ENCODE measurements at regions not wholly inside any gene's neighbourhood (a gene's known extent, or its start where the extent isn't known, plus 50 kb on each side); places are given as distances from the start of the nearest gene placed in this dataset.
"Not testable (repeated sequence)": the region's sequence is repeated elsewhere in the genome, so short reads cannot be mapped to it uniquely, and the experiment has no call there.

GRCh38 chrX:92283308-92283707 lies 504.1 kb downstream of the PCDH11X start:
- Histone ChIP-seq H3K79me1 (ENCODE audit: insufficient read depth, low read depth, low read length, poor library complexity, severe bottlenecking) (no peaks in the 10 kb centered on the region), H2BK12ac (ENCODE audit: insufficient read length, low read depth, low read length) (no peak overlapping the region), H3T11ph (ENCODE audit: low read length) (no peak overlapping the region), H4K5ac (ENCODE audit: insufficient read length, low read depth, low read length) (no peak overlapping the region), H2BK5ac (ENCODE audit: insufficient read length, low read length) (no peak overlapping the region), H4K91ac (ENCODE audit: insufficient read length, low read depth, low read length) (no peak overlapping the region), H3K23me2 (ENCODE audit: insufficient read length, low read depth, low read length, poor library complexity, severe bottlenecking) (no peaks in the 10 kb centered on the region), H3K4ac (ENCODE audit: low read depth, low read length) (no peak overlapping the region), H2AK5ac (ENCODE audit: insufficient read length, low read length) (no peak overlapping the region), H3K23ac (ENCODE audit: insufficient read length, low read depth, low read length) (no peak overlapping the region), H3K14ac (ENCODE audit: insufficient read depth, low read length) (no peak overlapping the region), H2BK15ac (ENCODE audit: low read depth, low read length) (no peak overlapping the region), H3K27me3 (ENCODE audit: insufficient read depth, low read length) (no peaks in the 10 kb centered on the region), H3K18ac (ENCODE audit: insufficient read length, low read depth, low read length) (no peak overlapping the region), H3K79me2 (ENCODE audit: insufficient read depth, low read length) (no peaks in the 10 kb centered on the region), H4K20me1 (ENCODE audit: control insufficient read depth, insufficient read depth, insufficient read length) (no peaks in the 10 kb centered on the region), H3K27ac (ENCODE audit: insufficient read length, low read depth, low read length) (no peak overlapping the region), H3K4me1 (ENCODE audit: insufficient read depth, low read length) (no peaks in the 10 kb centered on the region), H3K9me3 (ENCODE audit: control insufficient read depth, low read depth, low read length) (no peaks in the 10 kb centered on the region), H3K56ac (ENCODE audit: insufficient read length, low read depth, low read length) (no peak overlapping the region), H2BK20ac (ENCODE audit: low read depth, low read length, poor library complexity, severe bottlenecking) (no peak overlapping the region), H2BK120ac (ENCODE audit: low read depth, low read length, poor library complexity, severe bottlenecking) (no peak overlapping the region), H3K9ac (ENCODE audit: extremely low read depth, insufficient read length, low read length) (no peak overlapping the region), H3K4me2 (ENCODE audit: insufficient read depth, insufficient read length, low read length) (no peak overlapping the region), H4K8ac (replicated peaks; ENCODE audit: insufficient read length, low read depth, low read length) (no peak overlapping the region), H2AFZ (ENCODE audit: low read length) (no peak overlapping the region)
- Mint-ChIP-seq H3K27me3 (ENCODE audit: low read depth) (no peaks in the 10 kb centered on the region; the same call in 1 of the 2 replicates), H3K4me1 (no peaks in the 10 kb centered on the region), H3K27ac (no peak overlapping the region), H3K4me3 (no peak overlapping the region), H3K36me3 (ENCODE audit: insufficient read depth in 1 of 3, low read depth in 3 of 3) (peaks cover 14 to 23% (median 23%) of the 10 kb centered on the region in 3 experiments), H3K9me3 (peaks cover 16 to 26% of the 10 kb centered on the region in 2 experiments)
- WGBS (ENCODE audit: extremely low coverage, insufficient read length, low lambda C conversion rate): no CpG with 5 or more reads among the region's 3 CpGs
- DNase-seq: no peak
- TF ChIP-seq CTCF (conservative IDR thresholded peaks at IDR 0.05): no peak

- no CpG with 5 or more reads among the region's 3 CpGs for WGBS (ENCODE audit: extremely low coverage, insufficient read length, low lambda C conversion rate)
- not testable (repeated sequence) for H3K27ac Mint-ChIP-seq
Observed at GRCh38 chrX:92298067-92298466, 518.9 kb downstream of the PCDH11X start.

More at GRCh38 chrX:92298067-92298466, 518.9 kb downstream of the PCDH11X start:
- H2BK120ac ChIP-seq (ENCODE audit: low read depth, low read length, poor library complexity, severe bottlenecking); H4K20me1 ChIP-seq (ENCODE audit: control insufficient read depth, insufficient read depth, insufficient read length); H3T11ph ChIP-seq (ENCODE audit: low read length); H2AK5ac ChIP-seq (ENCODE audit: insufficient read length, low read length); H3K23ac ChIP-seq (ENCODE audit: insufficient read length, low read depth, low read length); H3K4ac ChIP-seq (ENCODE audit: low read depth, low read length); H4K5ac ChIP-seq (ENCODE audit: insufficient read length, low read depth, low read length); H2BK12ac ChIP-seq (ENCODE audit: insufficient read length, low read depth, low read length); H2AFZ ChIP-seq (ENCODE audit: low read length); H3K79me1 ChIP-seq (ENCODE audit: insufficient read depth, low read depth, low read length, poor library complexity, severe bottlenecking); H3K27ac ChIP-seq (ENCODE audit: insufficient read length, low read depth, low read length); H3K9me3 ChIP-seq (ENCODE audit: control insufficient read depth, low read depth, low read length); H3K56ac ChIP-seq (ENCODE audit: insufficient read length, low read depth, low read length); H3K27me3 ChIP-seq (ENCODE audit: insufficient read depth, low read length); H2BK20ac ChIP-seq (ENCODE audit: low read depth, low read length, poor library complexity, severe bottlenecking); H3K14ac ChIP-seq (ENCODE audit: insufficient read depth, low read length); H3K4me2 ChIP-seq (ENCODE audit: insufficient read depth, insufficient read length, low read length); H3K18ac ChIP-seq (ENCODE audit: insufficient read length, low read depth, low read length); H2BK15ac ChIP-seq (ENCODE audit: low read depth, low read length); H3K4me1 Mint-ChIP-seq; H2BK5ac ChIP-seq (ENCODE audit: insufficient read length, low read length); H4K91ac ChIP-seq (ENCODE audit: insufficient read length, low read depth, low read length); H3K9ac ChIP-seq (ENCODE audit: extremely low read depth, insufficient read length, low read length); H3K27me3 Mint-ChIP-seq (ENCODE audit: low read depth); H3K4me1 ChIP-seq (ENCODE audit: insufficient read depth, low read length); H3K23me2 ChIP-seq (ENCODE audit: insufficient read length, low read depth, low read length, poor library complexity, severe bottlenecking); DNase-seq; H4K8ac ChIP-seq (replicated peaks; ENCODE audit: insufficient read length, low read depth, low read length); H3K79me2 ChIP-seq (ENCODE audit: insufficient read depth, low read length); H3K4me3 Mint-ChIP-seq: not testable (repeated sequence)
- H3K9me3 Mint-ChIP-seq: peaks cover 9 to 15% of the 10 kb centered on the region in 2 experiments
- H3K36me3 Mint-ChIP-seq (ENCODE audit: insufficient read depth in 1 of 3, low read depth in 3 of 3): peaks cover 5 to 29% (median 12%) of the 10 kb centered on the region in 3 experiments

All from H9 (cell line).